HG03064 (cell line): ENCODE measurements at regions not wholly inside any gene's neighbourhood (a gene's known extent, or its start where the extent isn't known, plus 50 kb on each side); places are given as distances from the start of the nearest gene placed in this dataset.

Experiments used
- ATAC-seq: cut with Tn5 transposase; IDR thresholded peaks from one replicate; pipeline ENCODE4 v1.9.1; 2021; ENCODE audit warnings: low read depth; ENCODE audit not compliant: unreplicated experiment

GRCh38 chr4:147343692-147344091 lies 137.2 kb upstream of the EDNRA start:
- no peak for ATAC-seq

GRCh38 chr4:147345662-147346061 lies 135.2 kb upstream of the EDNRA start:
- ATAC-seq: no peak

GRCh38 chr4:147347217-147347616 lies 133.7 kb upstream of the EDNRA start:
- no peak for ATAC-seq

- no peak for ATAC-seq
These were observed 131.7 kb upstream of the EDNRA start for GRCh38 chr4:147349193-147349592.

- ATAC-seq: no peak
These were observed 129.7 kb upstream of the EDNRA start for GRCh38 chr4:147351083-147351787.

- ATAC-seq: no peak
These were observed 126.7 kb upstream of the EDNRA start for GRCh38 chr4:147354237-147354636.

- ATAC-seq: no peak
These were observed 125.8 kb upstream of the EDNRA start for GRCh38 chr4:147355032-147355656.

- no peak for ATAC-seq
These were observed 125.0 kb upstream of the EDNRA start for GRCh38 chr4:147355847-147356246.

GRCh38 chr4:147360301-147360700 lies 120.6 kb upstream of the EDNRA start:
- ATAC-seq: no peak

GRCh38 chr4:147361726-147362125 lies 119.2 kb upstream of the EDNRA start:
- no peak for ATAC-seq

GRCh38 chr4:147362938-147363337 lies 118.0 kb upstream of the EDNRA start:
- ATAC-seq: no peak

GRCh38 chr4:147363514-147363913 lies 117.4 kb upstream of the EDNRA start:
- no peak for ATAC-seq

GRCh38 chr4:147365396-147365795 lies 115.5 kb upstream of the EDNRA start:
- ATAC-seq: no peak

- ATAC-seq: no peak
These were observed 114.7 kb upstream of the EDNRA start for GRCh38 chr4:147366164-147366563.

- ATAC-seq: no peak
These were observed 113.0 kb upstream of the EDNRA start for GRCh38 chr4:147367891-147368290.

GRCh38 chr4:147368948-147369347 lies 111.9 kb upstream of the EDNRA start:
- ATAC-seq: no peak

- no peak for ATAC-seq
These were observed 110.4 kb upstream of the EDNRA start for GRCh38 chr4:147370473-147370872.

GRCh38 chr4:147370881-147371280 lies 110.0 kb upstream of the EDNRA start:
- ATAC-seq: no peak

GRCh38 chr4:147371661-147372060 lies 109.2 kb upstream of the EDNRA start:
- no peak for ATAC-seq

GRCh38 chr4:147378780-147379179 lies 102.1 kb upstream of the EDNRA start:
- ATAC-seq: no peak

- no peak for ATAC-seq
These were observed 99.1 kb upstream of the EDNRA start for GRCh38 chr4:147381749-147382148.

- ATAC-seq: no peak
These were observed 92.9 kb upstream of the EDNRA start for GRCh38 chr4:147388018-147388417.
